ENCODE measurements at regions not wholly inside any gene's neighbourhood (a gene's known extent, or its start where the extent isn't known, plus 50 kb on each side); places are given as distances from the start of the nearest gene placed in this dataset.

GRCh38 chr4:188463909-188464308 is 324.7 kb downstream of the TRIML1 start:
- Histone ChIP-seq H3K27ac (ENCODE audit: low read length) (no peak overlapping the region), H3K36me3 (ENCODE audit: control insufficient read depth in 2 of 2, extremely low read depth in 1 of 2, insufficient read depth in 1 of 2, low read length in 1 of 2) (no peaks in the 10 kb centered on the region), H3K9me3 (no peaks in the 10 kb centered on the region), H3K27me3 (replicated peaks in 1 of 2; ENCODE audit: control insufficient read depth in 2 of 2, extremely low read depth in 1 of 2, insufficient read depth in 2 of 2, low read length in 1 of 2) (no peaks in the 10 kb centered on the region), H3K4me3 (ENCODE audit: control insufficient read depth in 1 of 2, extremely low read depth in 1 of 2, low read length in 1 of 2) (no peak overlapping the region), H3K4me1 (ENCODE audit: control insufficient read depth in 1 of 2, extremely low read depth in 1 of 2, insufficient read depth in 2 of 2, low read length in 2 of 2) (no peaks in the 10 kb centered on the region)
- Mint-ChIP-seq H3K36me3 (no peaks in the 10 kb centered on the region), H3K4me3 (no peak overlapping the region), H3K9me3 (peaks cover 3 to 16% (median 7%) of the 10 kb centered on the region in 3 donors), H3K27me3 (no peaks in the 10 kb centered on the region), H3K4me1 (no peaks in the 10 kb centered on the region), H3K27ac (no peak overlapping the region)
- ChIA-PET POLR2A (no interaction called here), CTCF (no interaction called here)
- no peak for ATAC-seq (replicated peaks in 1 of 4)
- no CpG with 5 or more reads among the region's 2 CpGs for WGBS (ENCODE audit: insufficient coverage)
- DNase-seq, result no peak

GRCh38 chr4:188466001-188466400 is 326.8 kb downstream of the TRIML1 start:
- Histone ChIP-seq H3K27ac (ENCODE audit: low read length) (no peak overlapping the region), H3K4me1 (ENCODE audit: control insufficient read depth in 1 of 2, extremely low read depth in 1 of 2, insufficient read depth in 2 of 2, low read length in 2 of 2) (no peaks in the 10 kb centered on the region), H3K9me3 (no peaks in the 10 kb centered on the region), H3K4me3 (ENCODE audit: control insufficient read depth in 1 of 2, extremely low read depth in 1 of 2, low read length in 1 of 2) (no peak overlapping the region), H3K27me3 (replicated peaks in 1 of 2; ENCODE audit: control insufficient read depth in 2 of 2, extremely low read depth in 1 of 2, insufficient read depth in 2 of 2, low read length in 1 of 2) (no peaks in the 10 kb centered on the region), H3K36me3 (ENCODE audit: control insufficient read depth in 2 of 2, extremely low read depth in 1 of 2, insufficient read depth in 1 of 2, low read length in 1 of 2) (no peaks in the 10 kb centered on the region)
- peaks cover 3 to 16% (median 7%) of the 10 kb centered on the region in 3 donors for H3K9me3 Mint-ChIP-seq
- no peak overlapping the region for H3K4me3 Mint-ChIP-seq
- H3K27me3 Mint-ChIP-seq, result no peaks in the 10 kb centered on the region
- ATAC-seq (replicated peaks in 1 of 4), result no peak
- no peak overlapping the region for H3K27ac Mint-ChIP-seq
- DNase-seq, result no peak
- POLR2A ChIA-PET, result no interaction called here
- CTCF ChIA-PET, result no interaction called here
- no CpG with 5 or more reads among the region's 1 CpG for WGBS (ENCODE audit: insufficient coverage)
- no peaks in the 10 kb centered on the region for H3K4me1 Mint-ChIP-seq
- no peaks in the 10 kb centered on the region for H3K36me3 Mint-ChIP-seq

- H3K4me3 Mint-ChIP-seq, result no peak overlapping the region
- no peak for ATAC-seq (replicated peaks in 1 of 4)
- H3K27ac Mint-ChIP-seq, result no peak overlapping the region
- ChIA-PET POLR2A (no interaction called here), CTCF (no interaction called here)
- no peaks in the 10 kb centered on the region for H3K36me3 Mint-ChIP-seq
- Histone ChIP-seq H3K27ac (ENCODE audit: low read length) (no peak overlapping the region), H3K27me3 (replicated peaks in 1 of 2; ENCODE audit: control insufficient read depth in 2 of 2, extremely low read depth in 1 of 2, insufficient read depth in 2 of 2, low read length in 1 of 2) (no peaks in the 10 kb centered on the region), H3K4me3 (ENCODE audit: control insufficient read depth in 1 of 2, extremely low read depth in 1 of 2, low read length in 1 of 2) (no peak overlapping the region), H3K36me3 (ENCODE audit: control insufficient read depth in 2 of 2, extremely low read depth in 1 of 2, insufficient read depth in 1 of 2, low read length in 1 of 2) (no peaks in the 10 kb centered on the region), H3K9me3 (peaks cover 2% of the 10 kb centered on the region), H3K4me1 (ENCODE audit: control insufficient read depth in 1 of 2, extremely low read depth in 1 of 2, insufficient read depth in 2 of 2, low read length in 2 of 2) (no peaks in the 10 kb centered on the region)
- 86% methylated on average over 1 of the region's 5 CpGs for WGBS (ENCODE audit: insufficient coverage)
- no peaks in the 10 kb centered on the region for H3K27me3 Mint-ChIP-seq
- no peaks in the 10 kb centered on the region for H3K4me1 Mint-ChIP-seq
- H3K9me3 Mint-ChIP-seq, result peaks cover 16 to 29% (median 25%) of the 10 kb centered on the region in 3 donors
- no peak for DNase-seq
These were observed 345.0 kb downstream of the TRIML1 start for GRCh38 chr4:188484256-188484655.

GRCh38 chr4:188485906-188486305 is 346.7 kb downstream of the TRIML1 start:
- ATAC-seq (replicated peaks in 1 of 4), result no peak
- CTCF ChIA-PET, result no interaction called here

GRCh38 chr4:188492886-188493285 is 353.6 kb downstream of the TRIML1 start:
- H3K9me3 ChIP-seq, result peaks cover 3% of the 10 kb centered on the region
- no peaks in the 10 kb centered on the region for H3K36me3 ChIP-seq (ENCODE audit: control insufficient read depth in 2 of 2, extremely low read depth in 1 of 2, insufficient read depth in 1 of 2, low read length in 1 of 2)
- no peaks in the 10 kb centered on the region for H3K4me1 ChIP-seq (ENCODE audit: control insufficient read depth in 1 of 2, extremely low read depth in 1 of 2, insufficient read depth in 2 of 2, low read length in 2 of 2)
- Mint-ChIP-seq H3K9me3 (peaks cover 1 to 26% (median 13%) of the 10 kb centered on the region in 3 donors), H3K36me3 (no peaks in the 10 kb centered on the region), H3K27ac (no peak overlapping the region), H3K4me1 (no peaks in the 10 kb centered on the region), H3K4me3 (no peak overlapping the region), H3K27me3 (no peaks in the 10 kb centered on the region)
- ChIA-PET CTCF (no interaction called here), POLR2A (no interaction called here)
- 83% methylated on average over 4 of the region's 6 CpGs for WGBS (ENCODE audit: insufficient coverage)
- no peak overlapping the region for H3K27ac ChIP-seq (ENCODE audit: low read length)
- no peak for DNase-seq
- no peaks in the 10 kb centered on the region for H3K27me3 ChIP-seq (replicated peaks in 1 of 2; ENCODE audit: control insufficient read depth in 2 of 2, extremely low read depth in 1 of 2, insufficient read depth in 2 of 2, low read length in 1 of 2)
- no peak for ATAC-seq (replicated peaks in 1 of 4)
- no peak overlapping the region for H3K4me3 ChIP-seq (ENCODE audit: control insufficient read depth in 1 of 2, extremely low read depth in 1 of 2, low read length in 1 of 2)

More at GRCh38 chr4:188485906-188486305, 346.7 kb downstream of the TRIML1 start:
- Mint-ChIP-seq H3K27ac (no peak overlapping the region), H3K36me3 (no peaks in the 10 kb centered on the region), H3K9me3 (peaks cover 17 to 25% (median 22%) of the 10 kb centered on the region in 3 donors), H3K4me1 (no peaks in the 10 kb centered on the region), H3K27me3 (no peaks in the 10 kb centered on the region), H3K4me3 (no peak overlapping the region)
- no peak overlapping the region for H3K27ac ChIP-seq (ENCODE audit: low read length)
- WGBS (ENCODE audit: insufficient coverage), result no CpG with 5 or more reads among the region's 5 CpGs
- H3K9me3 ChIP-seq, result peaks cover 2% of the 10 kb centered on the region
- no peaks in the 10 kb centered on the region for H3K27me3 ChIP-seq (replicated peaks in 1 of 2; ENCODE audit: control insufficient read depth in 2 of 2, extremely low read depth in 1 of 2, insufficient read depth in 2 of 2, low read length in 1 of 2)
- POLR2A ChIA-PET, result no interaction called here
- H3K4me3 ChIP-seq (ENCODE audit: control insufficient read depth in 1 of 2, extremely low read depth in 1 of 2, low read length in 1 of 2), result no peak overlapping the region
- no peaks in the 10 kb centered on the region for H3K4me1 ChIP-seq (ENCODE audit: control insufficient read depth in 1 of 2, extremely low read depth in 1 of 2, insufficient read depth in 2 of 2, low read length in 2 of 2)
- H3K36me3 ChIP-seq (ENCODE audit: control insufficient read depth in 2 of 2, extremely low read depth in 1 of 2, insufficient read depth in 1 of 2, low read length in 1 of 2), result no peaks in the 10 kb centered on the region
- no peak for DNase-seq

GRCh38 chr4:188495169-188495568 is 355.9 kb downstream of the TRIML1 start:
- WGBS (ENCODE audit: insufficient coverage), result no CpG with 5 or more reads among the region's 2 CpGs
- no peaks in the 10 kb centered on the region for H3K4me1 ChIP-seq (ENCODE audit: control insufficient read depth in 1 of 2, extremely low read depth in 1 of 2, insufficient read depth in 2 of 2, low read length in 2 of 2)
- no peaks in the 10 kb centered on the region for H3K36me3 ChIP-seq (ENCODE audit: control insufficient read depth in 2 of 2, extremely low read depth in 1 of 2, insufficient read depth in 1 of 2, low read length in 1 of 2)
- Mint-ChIP-seq H3K27me3 (no peaks in the 10 kb centered on the region), H3K36me3 (no peaks in the 10 kb centered on the region), H3K9me3 (peaks cover 7 to 34% (median 12%) of the 10 kb centered on the region in 3 donors), H3K4me3 (no peak overlapping the region), H3K27ac (no peak overlapping the region), H3K4me1 (no peaks in the 10 kb centered on the region)
- ATAC-seq (replicated peaks in 1 of 4) (no peak), DNase-seq (no peak)
- H3K27me3 ChIP-seq (replicated peaks in 1 of 2; ENCODE audit: control insufficient read depth in 2 of 2, extremely low read depth in 1 of 2, insufficient read depth in 2 of 2, low read length in 1 of 2), result no peaks in the 10 kb centered on the region
- POLR2A ChIA-PET, result no interaction called here
- H3K4me3 ChIP-seq (ENCODE audit: control insufficient read depth in 1 of 2, extremely low read depth in 1 of 2, low read length in 1 of 2), result no peak overlapping the region
- peaks cover 3% of the 10 kb centered on the region for H3K9me3 ChIP-seq
- CTCF ChIA-PET, result no interaction called here
- no peak overlapping the region for H3K27ac ChIP-seq (ENCODE audit: low read length)

GRCh38 chr4:188511431-188511830 is 372.2 kb downstream of the TRIML1 start:
- Mint-ChIP-seq H3K27ac (no peak overlapping the region), H3K4me3 (no peak overlapping the region), H3K27me3 (no peaks in the 10 kb centered on the region), H3K9me3 (peaks cover 27 to 48% (median 40%) of the 10 kb centered on the region in 3 donors), H3K4me1 (no peaks in the 10 kb centered on the region), H3K36me3 (no peaks in the 10 kb centered on the region)
- H3K4me3 ChIP-seq (ENCODE audit: control insufficient read depth in 1 of 2, extremely low read depth in 1 of 2, low read length in 1 of 2), result no peak overlapping the region
- peaks cover 3% of the 10 kb centered on the region for H3K9me3 ChIP-seq
- ATAC-seq (replicated peaks in 1 of 4), result no peak
- no peak for DNase-seq
- no peaks in the 10 kb centered on the region for H3K36me3 ChIP-seq (ENCODE audit: control insufficient read depth in 2 of 2, extremely low read depth in 1 of 2, insufficient read depth in 1 of 2, low read length in 1 of 2)
- no peaks in the 10 kb centered on the region for H3K4me1 ChIP-seq (ENCODE audit: control insufficient read depth in 1 of 2, extremely low read depth in 1 of 2, insufficient read depth in 2 of 2, low read length in 2 of 2)
- ChIA-PET CTCF (no interaction called here), POLR2A (no interaction called here)
- no peaks in the 10 kb centered on the region for H3K27me3 ChIP-seq (replicated peaks in 1 of 2; ENCODE audit: control insufficient read depth in 2 of 2, extremely low read depth in 1 of 2, insufficient read depth in 2 of 2, low read length in 1 of 2)
- H3K27ac ChIP-seq (ENCODE audit: low read length), result no peak overlapping the region

All from T-cell (primary cell).